ENCODE measurements at regions not wholly inside any gene's neighbourhood (a gene's known extent, or its start where the extent isn't known, plus 50 kb on each side); places are given as distances from the start of the nearest gene placed in this dataset.
A peak's percentile ranks its signal among the peaks of the same experiment; 100 is the strongest.

DNA sequence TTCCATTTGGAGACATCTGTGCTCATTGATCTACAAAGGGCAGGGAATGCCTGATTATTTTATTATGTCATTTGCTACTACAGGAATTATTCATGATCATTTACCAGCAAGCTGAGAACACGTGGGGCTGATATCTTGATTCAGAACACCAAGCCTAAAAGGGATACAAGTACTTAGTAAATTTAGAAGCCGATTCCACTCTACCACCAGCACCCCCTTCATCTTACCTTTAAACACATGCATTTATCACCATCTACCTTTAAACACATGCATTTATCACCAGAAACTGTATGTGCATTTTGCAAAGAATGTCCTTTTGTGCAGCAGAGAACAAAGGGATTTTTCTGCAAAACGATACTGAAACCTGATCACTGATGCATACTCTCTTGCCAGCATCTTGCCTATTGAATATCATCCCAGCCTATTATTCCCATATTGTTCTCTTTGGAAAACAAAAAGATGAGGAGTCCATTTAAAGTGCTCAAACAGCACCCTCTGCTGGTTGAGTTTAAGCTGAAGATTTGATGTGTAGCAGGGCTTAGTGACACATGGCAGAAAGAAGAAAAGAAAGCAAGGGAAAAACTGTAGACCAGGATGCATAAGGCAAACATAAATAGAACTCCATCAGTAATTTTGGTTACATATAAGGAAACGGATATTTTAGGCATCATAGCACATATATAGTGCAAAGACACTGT, 132.6 kb upstream of the PLEKHG7 start (continued):
- TF ChIP-seq CHD1 (IDR thresholded peaks at IDR 0.05; ENCODE audit: low read depth, low read length): no peak
- TF ChIP-seq, protein P1, sequence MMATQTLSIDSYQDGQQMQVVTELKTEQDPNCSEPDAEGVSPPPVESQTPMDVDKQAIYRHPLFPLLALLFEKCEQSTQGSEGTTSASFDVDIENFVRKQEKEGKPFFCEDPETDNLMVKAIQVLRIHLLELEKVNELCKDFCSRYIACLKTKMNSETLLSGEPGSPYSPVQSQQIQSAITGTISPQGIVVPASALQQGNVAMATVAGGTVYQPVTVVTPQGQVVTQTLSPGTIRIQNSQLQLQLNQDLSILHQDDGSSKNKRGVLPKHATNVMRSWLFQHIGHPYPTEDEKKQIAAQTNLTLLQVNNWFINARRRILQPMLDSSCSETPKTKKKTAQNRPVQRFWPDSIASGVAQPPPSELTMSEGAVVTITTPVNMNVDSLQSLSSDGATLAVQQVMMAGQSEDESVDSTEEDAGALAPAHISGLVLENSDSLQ (IDR thresholded peaks at IDR 0.05): peak; percentile 44; the same call in 1 of the 2 replicates
- TF ChIP-seq, protein P2, sequence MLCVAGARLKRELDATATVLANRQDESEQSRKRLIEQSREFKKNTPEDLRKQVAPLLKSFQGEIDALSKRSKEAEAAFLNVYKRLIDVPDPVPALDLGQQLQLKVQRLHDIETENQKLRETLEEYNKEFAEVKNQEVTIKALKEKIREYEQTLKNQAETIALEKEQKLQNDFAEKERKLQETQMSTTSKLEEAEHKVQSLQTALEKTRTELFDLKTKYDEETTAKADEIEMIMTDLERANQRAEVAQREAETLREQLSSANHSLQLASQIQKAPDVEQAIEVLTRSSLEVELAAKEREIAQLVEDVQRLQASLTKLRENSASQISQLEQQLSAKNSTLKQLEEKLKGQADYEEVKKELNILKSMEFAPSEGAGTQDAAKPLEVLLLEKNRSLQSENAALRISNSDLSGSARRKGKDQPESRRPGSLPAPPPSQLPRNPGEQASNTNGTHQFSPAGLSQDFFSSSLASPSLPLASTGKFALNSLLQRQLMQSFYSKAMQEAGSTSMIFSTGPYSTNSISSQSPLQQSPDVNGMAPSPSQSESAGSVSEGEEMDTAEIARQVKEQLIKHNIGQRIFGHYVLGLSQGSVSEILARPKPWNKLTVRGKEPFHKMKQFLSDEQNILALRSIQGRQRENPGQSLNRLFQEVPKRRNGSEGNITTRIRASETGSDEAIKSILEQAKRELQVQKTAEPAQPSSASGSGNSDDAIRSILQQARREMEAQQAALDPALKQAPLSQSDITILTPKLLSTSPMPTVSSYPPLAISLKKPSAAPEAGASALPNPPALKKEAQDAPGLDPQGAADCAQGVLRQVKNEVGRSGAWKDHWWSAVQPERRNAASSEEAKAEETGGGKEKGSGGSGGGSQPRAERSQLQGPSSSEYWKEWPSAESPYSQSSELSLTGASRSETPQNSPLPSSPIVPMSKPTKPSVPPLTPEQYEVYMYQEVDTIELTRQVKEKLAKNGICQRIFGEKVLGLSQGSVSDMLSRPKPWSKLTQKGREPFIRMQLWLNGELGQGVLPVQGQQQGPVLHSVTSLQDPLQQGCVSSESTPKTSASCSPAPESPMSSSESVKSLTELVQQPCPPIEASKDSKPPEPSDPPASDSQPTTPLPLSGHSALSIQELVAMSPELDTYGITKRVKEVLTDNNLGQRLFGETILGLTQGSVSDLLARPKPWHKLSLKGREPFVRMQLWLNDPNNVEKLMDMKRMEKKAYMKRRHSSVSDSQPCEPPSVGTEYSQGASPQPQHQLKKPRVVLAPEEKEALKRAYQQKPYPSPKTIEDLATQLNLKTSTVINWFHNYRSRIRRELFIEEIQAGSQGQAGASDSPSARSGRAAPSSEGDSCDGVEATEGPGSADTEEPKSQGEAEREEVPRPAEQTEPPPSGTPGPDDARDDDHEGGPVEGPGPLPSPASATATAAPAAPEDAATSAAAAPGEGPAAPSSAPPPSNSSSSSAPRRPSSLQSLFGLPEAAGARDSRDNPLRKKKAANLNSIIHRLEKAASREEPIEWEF (IDR thresholded peaks at IDR 0.05; ENCODE audit: insufficient replicate concordance, low read depth, low read length): no peak
- no peak for TF ChIP-seq BACH1 (IDR thresholded peaks at IDR 0.05; ENCODE audit: borderline replicate concordance)
- TF ChIP-seq, protein P3, sequence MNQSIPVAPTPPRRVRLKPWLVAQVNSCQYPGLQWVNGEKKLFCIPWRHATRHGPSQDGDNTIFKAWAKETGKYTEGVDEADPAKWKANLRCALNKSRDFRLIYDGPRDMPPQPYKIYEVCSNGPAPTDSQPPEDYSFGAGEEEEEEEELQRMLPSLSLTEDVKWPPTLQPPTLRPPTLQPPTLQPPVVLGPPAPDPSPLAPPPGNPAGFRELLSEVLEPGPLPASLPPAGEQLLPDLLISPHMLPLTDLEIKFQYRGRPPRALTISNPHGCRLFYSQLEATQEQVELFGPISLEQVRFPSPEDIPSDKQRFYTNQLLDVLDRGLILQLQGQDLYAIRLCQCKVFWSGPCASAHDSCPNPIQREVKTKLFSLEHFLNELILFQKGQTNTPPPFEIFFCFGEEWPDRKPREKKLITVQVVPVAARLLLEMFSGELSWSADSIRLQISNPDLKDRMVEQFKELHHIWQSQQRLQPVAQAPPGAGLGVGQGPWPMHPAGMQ (IDR thresholded peaks at IDR 0.05; ENCODE audit: borderline replicate concordance): no peak
- TF ChIP-seq, protein P4, sequence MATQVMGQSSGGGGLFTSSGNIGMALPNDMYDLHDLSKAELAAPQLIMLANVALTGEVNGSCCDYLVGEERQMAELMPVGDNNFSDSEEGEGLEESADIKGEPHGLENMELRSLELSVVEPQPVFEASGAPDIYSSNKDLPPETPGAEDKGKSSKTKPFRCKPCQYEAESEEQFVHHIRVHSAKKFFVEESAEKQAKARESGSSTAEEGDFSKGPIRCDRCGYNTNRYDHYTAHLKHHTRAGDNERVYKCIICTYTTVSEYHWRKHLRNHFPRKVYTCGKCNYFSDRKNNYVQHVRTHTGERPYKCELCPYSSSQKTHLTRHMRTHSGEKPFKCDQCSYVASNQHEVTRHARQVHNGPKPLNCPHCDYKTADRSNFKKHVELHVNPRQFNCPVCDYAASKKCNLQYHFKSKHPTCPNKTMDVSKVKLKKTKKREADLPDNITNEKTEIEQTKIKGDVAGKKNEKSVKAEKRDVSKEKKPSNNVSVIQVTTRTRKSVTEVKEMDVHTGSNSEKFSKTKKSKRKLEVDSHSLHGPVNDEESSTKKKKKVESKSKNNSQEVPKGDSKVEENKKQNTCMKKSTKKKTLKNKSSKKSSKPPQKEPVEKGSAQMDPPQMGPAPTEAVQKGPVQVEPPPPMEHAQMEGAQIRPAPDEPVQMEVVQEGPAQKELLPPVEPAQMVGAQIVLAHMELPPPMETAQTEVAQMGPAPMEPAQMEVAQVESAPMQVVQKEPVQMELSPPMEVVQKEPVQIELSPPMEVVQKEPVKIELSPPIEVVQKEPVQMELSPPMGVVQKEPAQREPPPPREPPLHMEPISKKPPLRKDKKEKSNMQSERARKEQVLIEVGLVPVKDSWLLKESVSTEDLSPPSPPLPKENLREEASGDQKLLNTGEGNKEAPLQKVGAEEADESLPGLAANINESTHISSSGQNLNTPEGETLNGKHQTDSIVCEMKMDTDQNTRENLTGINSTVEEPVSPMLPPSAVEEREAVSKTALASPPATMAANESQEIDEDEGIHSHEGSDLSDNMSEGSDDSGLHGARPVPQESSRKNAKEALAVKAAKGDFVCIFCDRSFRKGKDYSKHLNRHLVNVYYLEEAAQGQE (IDR thresholded peaks at IDR 0.05; ENCODE audit: low read depth, low read length): no peak
- TF ChIP-seq, protein P5, sequence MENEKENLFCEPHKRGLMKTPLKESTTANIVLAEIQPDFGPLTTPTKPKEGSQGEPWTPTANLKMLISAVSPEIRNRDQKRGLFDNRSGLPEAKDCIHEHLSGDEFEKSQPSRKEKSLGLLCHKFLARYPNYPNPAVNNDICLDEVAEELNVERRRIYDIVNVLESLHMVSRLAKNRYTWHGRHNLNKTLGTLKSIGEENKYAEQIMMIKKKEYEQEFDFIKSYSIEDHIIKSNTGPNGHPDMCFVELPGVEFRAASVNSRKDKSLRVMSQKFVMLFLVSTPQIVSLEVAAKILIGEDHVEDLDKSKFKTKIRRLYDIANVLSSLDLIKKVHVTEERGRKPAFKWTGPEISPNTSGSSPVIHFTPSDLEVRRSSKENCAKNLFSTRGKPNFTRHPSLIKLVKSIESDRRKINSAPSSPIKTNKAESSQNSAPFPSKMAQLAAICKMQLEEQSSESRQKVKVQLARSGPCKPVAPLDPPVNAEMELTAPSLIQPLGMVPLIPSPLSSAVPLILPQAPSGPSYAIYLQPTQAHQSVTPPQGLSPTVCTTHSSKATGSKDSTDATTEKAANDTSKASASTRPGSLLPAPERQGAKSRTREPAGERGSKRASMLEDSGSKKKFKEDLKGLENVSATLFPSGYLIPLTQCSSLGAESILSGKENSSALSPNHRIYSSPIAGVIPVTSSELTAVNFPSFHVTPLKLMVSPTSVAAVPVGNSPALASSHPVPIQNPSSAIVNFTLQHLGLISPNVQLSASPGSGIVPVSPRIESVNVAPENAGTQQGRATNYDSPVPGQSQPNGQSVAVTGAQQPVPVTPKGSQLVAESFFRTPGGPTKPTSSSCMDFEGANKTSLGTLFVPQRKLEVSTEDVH (IDR thresholded peaks at IDR 0.05; ENCODE audit: low read depth, partially characterized antibody): no peak
- TF ChIP-seq, protein P6, sequence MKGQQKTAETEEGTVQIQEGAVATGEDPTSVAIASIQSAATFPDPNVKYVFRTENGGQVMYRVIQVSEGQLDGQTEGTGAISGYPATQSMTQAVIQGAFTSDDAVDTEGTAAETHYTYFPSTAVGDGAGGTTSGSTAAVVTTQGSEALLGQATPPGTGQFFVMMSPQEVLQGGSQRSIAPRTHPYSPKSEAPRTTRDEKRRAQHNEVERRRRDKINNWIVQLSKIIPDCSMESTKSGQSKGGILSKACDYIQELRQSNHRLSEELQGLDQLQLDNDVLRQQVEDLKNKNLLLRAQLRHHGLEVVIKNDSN (IDR thresholded peaks at IDR 0.05; ENCODE audit: borderline replicate concordance, extremely low read length, insufficient read depth, low read depth, low read length): no peak
- TF ChIP-seq, protein P7, sequence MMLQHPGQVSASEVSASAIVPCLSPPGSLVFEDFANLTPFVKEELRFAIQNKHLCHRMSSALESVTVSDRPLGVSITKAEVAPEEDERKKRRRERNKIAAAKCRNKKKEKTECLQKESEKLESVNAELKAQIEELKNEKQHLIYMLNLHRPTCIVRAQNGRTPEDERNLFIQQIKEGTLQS (IDR thresholded peaks at IDR 0.05; ENCODE audit: borderline replicate concordance, extremely low read depth, low read depth, low read length): no peak

Measured in GM12878 (cell line).